B cell (primary cell): ENCODE measurements at regions not wholly inside any gene's neighbourhood (a gene's known extent, or its start where the extent isn't known, plus 50 kb on each side); places are given as distances from the start of the nearest gene placed in this dataset.

ENCODE experiments used
- EZH2 ChIP-seq: IDR thresholded peaks from 2 replicates; pipeline ENCODE4 v1.6.1; 2012; ENCODE audit warnings: borderline replicate concordance, low read depth, mild to moderate bottlenecking, moderate library complexity, low read length; ENCODE audit not compliant: insufficient read depth, poor library complexity, severe bottlenecking
- TF ChIP-seq, protein P1 (sequence below): fragments of 200-600 bp; IDR thresholded peaks from one replicate; pipeline ENCODE4 v1.8.0; 2022; ENCODE audit warnings: antibody characterized with exemption, mild to moderate bottlenecking

GRCh38 chr20:21968486-21968885, 263.0 kb downstream of the PAX1 start:
- TF ChIP-seq, protein P1, sequence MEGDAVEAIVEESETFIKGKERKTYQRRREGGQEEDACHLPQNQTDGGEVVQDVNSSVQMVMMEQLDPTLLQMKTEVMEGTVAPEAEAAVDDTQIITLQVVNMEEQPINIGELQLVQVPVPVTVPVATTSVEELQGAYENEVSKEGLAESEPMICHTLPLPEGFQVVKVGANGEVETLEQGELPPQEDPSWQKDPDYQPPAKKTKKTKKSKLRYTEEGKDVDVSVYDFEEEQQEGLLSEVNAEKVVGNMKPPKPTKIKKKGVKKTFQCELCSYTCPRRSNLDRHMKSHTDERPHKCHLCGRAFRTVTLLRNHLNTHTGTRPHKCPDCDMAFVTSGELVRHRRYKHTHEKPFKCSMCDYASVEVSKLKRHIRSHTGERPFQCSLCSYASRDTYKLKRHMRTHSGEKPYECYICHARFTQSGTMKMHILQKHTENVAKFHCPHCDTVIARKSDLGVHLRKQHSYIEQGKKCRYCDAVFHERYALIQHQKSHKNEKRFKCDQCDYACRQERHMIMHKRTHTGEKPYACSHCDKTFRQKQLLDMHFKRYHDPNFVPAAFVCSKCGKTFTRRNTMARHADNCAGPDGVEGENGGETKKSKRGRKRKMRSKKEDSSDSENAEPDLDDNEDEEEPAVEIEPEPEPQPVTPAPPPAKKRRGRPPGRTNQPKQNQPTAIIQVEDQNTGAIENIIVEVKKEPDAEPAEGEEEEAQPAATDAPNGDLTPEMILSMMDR: no peak
- TF ChIP-seq EZH2: no peak
